ENCODE measurements at regions not wholly inside any gene's neighbourhood (a gene's known extent, or its start where the extent isn't known, plus 50 kb on each side); places are given as distances from the start of the nearest gene placed in this dataset.

GRCh38 chr20:57991211-57991881 is 237.1 kb downstream of the ANKRD60 start:
- H3K36me3 ChIP-seq: no peaks in the 10 kb centered on the region
- no peak for TF ChIP-seq POLR2A (IDR thresholded peaks at IDR 0.05)
- no peak for TF ChIP-seq CTCF (IDR thresholded peaks at IDR 0.05)
- no peaks in the 10 kb centered on the region for H3K9me3 ChIP-seq
- no peaks in the 10 kb centered on the region for H3K4me1 ChIP-seq
- no peaks in the 10 kb centered on the region for H3K27me3 ChIP-seq
- intact Hi-C loops (cut with DNase I; ENCODE audit: low total_unique reads): no loop called here
- no peak for DNase-seq
- H3K27ac ChIP-seq: no peak overlapping the region
- no peak overlapping the region for H3K4me3 ChIP-seq

GRCh38 chr20:57990396-57990987 is 238.0 kb downstream of the ANKRD60 start:
- H3K36me3 ChIP-seq: no peaks in the 10 kb centered on the region
- intact Hi-C loops (cut with DNase I; ENCODE audit: low total_unique reads): no loop called here
- no peak overlapping the region for H3K27ac ChIP-seq
- no peaks in the 10 kb centered on the region for H3K9me3 ChIP-seq
- H3K27me3 ChIP-seq: no peaks in the 10 kb centered on the region
- no peaks in the 10 kb centered on the region for H3K4me1 ChIP-seq
- TF ChIP-seq POLR2A (IDR thresholded peaks at IDR 0.05): no peak
- TF ChIP-seq CTCF (IDR thresholded peaks at IDR 0.05): no peak
- no peak overlapping the region for H3K4me3 ChIP-seq
- peak in 1 of 2 donors; percentile 43 for DNase-seq

GRCh38 chr20:57988828-57989227 is 239.6 kb downstream of the ANKRD60 start:
- no peaks in the 10 kb centered on the region for H3K27me3 ChIP-seq
- no peak for DNase-seq
- no peaks in the 10 kb centered on the region for H3K9me3 ChIP-seq
- TF ChIP-seq CTCF (IDR thresholded peaks at IDR 0.05): no peak
- no peak for TF ChIP-seq POLR2A (IDR thresholded peaks at IDR 0.05)
- no peaks in the 10 kb centered on the region for H3K4me1 ChIP-seq
- intact Hi-C loops (cut with DNase I; ENCODE audit: low total_unique reads): no loop called here
- H3K36me3 ChIP-seq: no peaks in the 10 kb centered on the region
- no peak overlapping the region for H3K27ac ChIP-seq
- H3K4me3 ChIP-seq: no peak overlapping the region

GRCh38 chr20:57988422-57988821 is 240.0 kb downstream of the ANKRD60 start:
- Histone ChIP-seq H3K27me3 (no peaks in the 10 kb centered on the region), H3K9me3 (no peaks in the 10 kb centered on the region), H3K4me1 (no peaks in the 10 kb centered on the region), H3K4me3 (no peak overlapping the region), H3K36me3 (no peaks in the 10 kb centered on the region), H3K27ac (no peak overlapping the region)
- TF ChIP-seq POLR2A (IDR thresholded peaks at IDR 0.05) (no peak), CTCF (IDR thresholded peaks at IDR 0.05) (no peak)
- intact Hi-C loops (cut with DNase I; ENCODE audit: low total_unique reads): no loop called here
- DNase-seq: no peak

- TF ChIP-seq POLR2A (IDR thresholded peaks at IDR 0.05) (no peak), CTCF (IDR thresholded peaks at IDR 0.05) (no peak)
- no peak for DNase-seq
- intact Hi-C loops (cut with DNase I; ENCODE audit: low total_unique reads): no loop called here
- Histone ChIP-seq H3K36me3 (no peaks in the 10 kb centered on the region), H3K4me3 (no peak overlapping the region), H3K9me3 (no peaks in the 10 kb centered on the region), H3K4me1 (no peaks in the 10 kb centered on the region), H3K27me3 (no peaks in the 10 kb centered on the region), H3K27ac (no peak overlapping the region)
Observed at GRCh38 chr20:57987659-57988058, 240.8 kb downstream of the ANKRD60 start.

All from uterus (tissue), 3 donors.